ENCODE measurements at regions not wholly inside any gene's neighbourhood (a gene's known extent, or its start where the extent isn't known, plus 50 kb on each side); places are given as distances from the start of the nearest gene placed in this dataset.
A peak's percentile ranks its signal among the peaks of the same experiment; 100 is the strongest.

GRCh38 chr21:17444828-17445227, 68.0 kb upstream of the CXADR start:
- no peaks in the 10 kb centered on the region for H3K36me3 ChIP-seq
- TF ChIP-seq CTCF (IDR thresholded peaks at IDR 0.05) = no peak
- ATAC-seq (no peak), DNase-seq (no peak)
- H3K4me3 ChIP-seq = no peak overlapping the region
- no peak overlapping the region for H3K27ac ChIP-seq
- peaks cover 0 to 3% (median 0%) of the 10 kb centered on the region in 9 donors for H3K4me1 ChIP-seq
- 81 to 82% methylated on average over 5 of the region's 5 CpGs for WGBS, 2 donors
- H3K9me3 ChIP-seq = no peaks in the 10 kb centered on the region
- intact Hi-C loops (cut with DNase I) = loop anchor here in 1 of 10 donors (5.0 kb wide), 1 partner anchor 58 kb away; no protein-coding TSS in a partner anchor
- no peaks in the 10 kb centered on the region for H3K27me3 ChIP-seq

GRCh38 chr21:17446737-17447136, 66.1 kb upstream of the CXADR start:
- 96 to 97% methylated on average over 3 of the region's 3 CpGs for WGBS, 2 donors
- no peak for ATAC-seq
- intact Hi-C loops (cut with DNase I) = loop anchor here in 1 of 10 donors (5.0 kb wide), 1 partner anchor 59 kb away; no protein-coding TSS in a partner anchor

GRCh38 chr21:17449701-17450100, 63.1 kb upstream of the CXADR start:
- no peak for TF ChIP-seq CTCF (IDR thresholded peaks at IDR 0.05)

More at GRCh38 chr21:17446737-17447136, 66.1 kb upstream of the CXADR start:
- TF ChIP-seq CTCF (IDR thresholded peaks at IDR 0.05) = no peak
- H3K4me3 ChIP-seq = no peak overlapping the region
- no peak overlapping the region for H3K27ac ChIP-seq
- H3K9me3 ChIP-seq = no peaks in the 10 kb centered on the region
- H3K36me3 ChIP-seq = no peaks in the 10 kb centered on the region
- DNase-seq = no peak
- no peaks in the 10 kb centered on the region for H3K27me3 ChIP-seq
- peaks cover 0 to 6% (median 0%) of the 10 kb centered on the region in 9 donors for H3K4me1 ChIP-seq

GRCh38 chr21:17451364-17451891, 61.4 kb upstream of the CXADR start:
- H3K4me1 ChIP-seq = peaks cover 0 to 12% (median 0%) of the 10 kb centered on the region in 9 donors
- H3K4me3 ChIP-seq = no peak overlapping the region
- peak in 6 of 8 donors; percentile 46 to 86 (median 58) for ATAC-seq
- no peak overlapping the region for H3K27ac ChIP-seq
- no peak for TF ChIP-seq CTCF (IDR thresholded peaks at IDR 0.05)
- no peaks in the 10 kb centered on the region for H3K27me3 ChIP-seq
- WGBS, 2 donors = 24 to 29% methylated on average over 4 of the region's 4 CpGs
- DNase-seq = no peak
- H3K9me3 ChIP-seq = no peaks in the 10 kb centered on the region
- intact Hi-C loops (cut with DNase I) = loop anchor here in 1 of 10 donors (10.0 kb wide), 2 partner anchors 57 to 1127 kb away; no protein-coding TSS in a partner anchor
- no peaks in the 10 kb centered on the region for H3K36me3 ChIP-seq

More at GRCh38 chr21:17449701-17450100, 63.1 kb upstream of the CXADR start:
- ATAC-seq (no peak), DNase-seq (no peak)
- Histone ChIP-seq H3K9me3 (no peaks in the 10 kb centered on the region), H3K4me1 (peaks cover 0 to 12% (median 0%) of the 10 kb centered on the region in 9 donors), H3K27ac (no peak overlapping the region), H3K36me3 (no peaks in the 10 kb centered on the region), H3K4me3 (no peak overlapping the region), H3K27me3 (no peaks in the 10 kb centered on the region)
- intact Hi-C loops (cut with DNase I) = loop anchor here in 2 of 10 donors (5.0 to 10.0 kb wide), 3 partner anchors 55 to 1125 kb away; no protein-coding TSS in a partner anchor
